ENCODE measurements at regions not wholly inside any gene's neighbourhood (a gene's known extent, or its start where the extent isn't known, plus 50 kb on each side); places are given as distances from the start of the nearest gene placed in this dataset.

GRCh38 chr12:93299262-93299846 is 78.4 kb upstream of the NUDT4 start:
- no peak for DNase-seq (ENCODE audit: low read depth in 2 of 2)

GRCh38 chr12:93300611-93301021 is 77.1 kb upstream of the NUDT4 start:
- DNase-seq (ENCODE audit: low read depth in 2 of 2) = no peak

GRCh38 chr12:93302331-93303229 is 75.1 kb upstream of the NUDT4 start:
- no peak for DNase-seq (ENCODE audit: low read depth in 2 of 2)

GRCh38 chr12:93306636-93307035 is 71.1 kb upstream of the NUDT4 start:
- no peak for DNase-seq (ENCODE audit: low read depth in 2 of 2)

DNA sequence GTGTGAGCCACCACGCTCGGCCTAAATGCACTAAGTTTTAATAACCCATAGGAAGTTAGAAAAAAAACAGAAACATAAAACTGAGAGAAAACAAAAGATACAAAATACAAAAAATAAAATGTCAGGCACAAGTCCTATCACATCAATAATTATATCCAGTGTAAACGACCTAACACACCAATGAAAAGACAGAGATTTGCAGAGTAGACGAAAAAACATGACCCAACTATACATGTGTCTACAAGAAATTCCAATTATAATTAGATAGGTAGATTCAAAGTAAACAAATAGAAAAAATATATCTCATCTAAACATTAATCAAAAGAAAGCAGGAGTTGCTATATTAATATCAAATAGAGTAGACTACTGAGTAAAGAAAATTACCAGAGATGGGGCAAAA is 69.4 kb upstream of the NUDT4 start:
- no peak for DNase-seq (ENCODE audit: low read depth in 2 of 2)

DNA sequence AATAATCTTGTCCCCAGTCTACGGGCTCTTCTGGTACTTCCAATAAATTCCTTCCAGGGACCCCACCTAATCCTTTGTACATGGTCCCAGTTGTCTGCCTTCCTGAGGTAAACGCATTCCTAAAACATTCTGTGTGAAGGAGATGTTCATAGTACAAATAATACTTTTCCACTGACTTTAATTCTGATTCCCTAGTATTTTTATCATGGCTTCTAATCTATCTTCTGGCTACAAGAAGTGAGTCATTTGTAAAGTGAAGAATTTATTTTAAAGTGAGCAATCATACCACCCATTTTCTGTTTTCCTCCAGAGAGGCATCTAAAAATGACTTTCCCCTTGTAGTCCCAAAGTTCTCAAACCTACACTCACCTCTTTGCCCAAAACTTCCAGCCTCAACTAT is 65.9 kb upstream of the NUDT4 start:
- no peak for DNase-seq (ENCODE audit: low read depth in 2 of 2)

- no peak for DNase-seq (ENCODE audit: low read depth in 2 of 2)
These were observed 63.6 kb upstream of the NUDT4 start for GRCh38 chr12:93314177-93314497.

DNA sequence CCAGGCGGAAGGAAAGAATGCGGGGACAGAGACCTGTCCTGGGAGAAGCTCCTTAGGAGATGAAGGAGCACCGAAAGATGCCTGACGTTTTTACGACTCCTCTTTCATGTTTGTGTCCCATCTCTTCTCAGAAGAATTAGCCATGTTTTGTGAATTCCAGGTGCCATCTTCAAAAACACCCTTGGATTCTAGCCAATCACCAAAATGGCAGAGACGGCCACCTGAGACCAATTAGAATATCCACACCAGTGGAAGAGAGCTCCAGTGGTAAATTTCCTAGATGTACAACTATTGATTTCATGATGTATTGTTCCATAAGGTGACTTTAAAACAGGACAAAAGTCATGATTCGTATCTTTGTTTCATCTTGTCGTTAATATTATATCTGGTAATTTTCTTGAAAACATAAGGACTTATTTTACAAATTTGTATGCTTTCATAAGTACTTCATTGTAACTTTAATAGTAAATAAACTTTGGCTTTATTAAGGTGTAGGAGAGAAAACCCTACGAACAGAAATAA is 62.3 kb upstream of the NUDT4 start:
- no peak for DNase-seq (ENCODE audit: low read depth in 2 of 2)

GRCh38 chr12:93315907-93316622 is 61.7 kb upstream of the NUDT4 start:
- DNase-seq (ENCODE audit: low read depth in 2 of 2) = no peak

- DNase-seq (ENCODE audit: low read depth in 2 of 2) = no peak
These were observed 61.1 kb upstream of the NUDT4 start for GRCh38 chr12:93316623-93316971.

DNA sequence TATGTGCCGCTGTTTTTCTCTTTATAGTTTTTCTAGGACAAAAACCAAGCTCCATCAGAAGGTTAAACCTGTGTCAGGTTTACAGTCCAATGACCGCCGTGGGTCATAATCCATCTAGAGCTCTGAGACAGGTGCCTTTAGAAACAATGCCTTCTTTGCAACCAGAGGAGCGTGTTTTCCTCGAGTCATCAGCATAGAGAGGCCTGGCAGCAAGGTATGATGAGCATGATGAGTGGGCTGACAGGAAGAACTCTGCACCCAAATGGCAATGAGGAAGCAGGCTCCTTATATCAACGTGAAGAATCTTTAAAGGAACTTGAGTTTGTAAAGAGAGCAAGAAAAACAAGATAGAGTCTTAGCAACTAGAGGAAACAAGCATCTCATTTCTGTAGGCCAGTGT is 60.5 kb upstream of the NUDT4 start:
- DNase-seq (ENCODE audit: low read depth in 2 of 2) = no peak

DNA sequence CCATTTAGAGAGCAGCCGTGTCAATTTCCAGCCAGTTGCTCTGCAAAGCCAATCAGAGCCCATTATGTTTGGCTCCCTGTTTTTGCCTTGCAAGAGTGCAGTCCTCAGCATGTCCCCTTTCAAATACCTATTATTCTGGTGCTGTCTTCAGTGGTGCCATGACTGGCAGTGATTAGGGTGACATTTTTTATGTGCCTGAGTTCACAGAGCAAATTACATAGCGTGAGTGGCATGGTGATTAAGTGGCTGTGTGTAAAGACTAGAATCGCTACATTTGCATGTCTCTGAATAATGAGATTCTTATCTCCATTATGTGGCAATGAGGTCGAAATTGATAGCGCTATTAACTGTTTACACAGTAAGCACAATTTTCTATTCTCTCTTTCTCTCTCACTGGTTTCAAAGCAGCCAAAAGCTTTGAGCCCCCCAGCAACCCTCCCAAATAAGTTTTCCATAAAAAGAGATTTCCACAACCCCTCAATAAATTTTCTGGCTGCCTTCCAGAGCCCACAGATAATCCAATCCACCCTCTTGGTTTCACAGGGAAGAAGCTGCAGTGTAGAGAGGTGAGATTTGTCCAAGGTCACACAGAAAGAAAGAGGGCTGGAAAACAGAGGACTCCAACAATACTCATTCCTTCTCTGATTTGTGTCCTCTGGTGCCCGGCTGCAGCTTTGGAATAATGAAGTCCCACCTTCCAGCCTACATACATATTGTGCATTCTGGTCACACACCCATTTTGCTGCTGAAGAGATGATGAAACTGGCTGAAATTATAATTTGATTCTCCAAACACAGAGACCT is 58.8 kb upstream of the NUDT4 start:
- no peak for DNase-seq (ENCODE audit: low read depth in 2 of 2)

DNA sequence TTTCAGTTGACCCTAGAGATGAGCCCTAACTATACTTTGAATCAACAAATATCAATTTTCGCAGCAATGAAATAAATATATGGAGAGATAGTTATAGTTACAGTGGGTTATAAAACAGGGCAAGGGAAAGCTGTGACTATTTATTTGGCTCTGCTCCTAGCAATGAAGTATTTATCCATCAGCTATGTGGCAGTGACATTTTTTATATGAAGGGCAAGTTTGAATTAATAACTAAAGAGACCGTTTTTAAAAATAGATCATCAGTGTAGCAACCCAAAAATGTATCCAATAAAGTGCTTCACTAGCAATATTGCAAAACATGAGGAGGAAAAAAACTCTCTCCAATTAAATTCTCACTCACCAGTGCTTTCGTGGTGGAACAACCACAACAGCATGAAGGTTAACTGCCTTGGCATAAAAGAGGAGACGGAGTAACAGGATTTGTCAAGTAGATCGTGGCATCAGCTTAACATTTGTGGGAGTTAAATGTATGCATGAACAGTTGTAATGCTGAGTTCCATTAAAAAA is 58.1 kb upstream of the NUDT4 start:
- DNase-seq (ENCODE audit: low read depth in 2 of 2) = no peak

DNA sequence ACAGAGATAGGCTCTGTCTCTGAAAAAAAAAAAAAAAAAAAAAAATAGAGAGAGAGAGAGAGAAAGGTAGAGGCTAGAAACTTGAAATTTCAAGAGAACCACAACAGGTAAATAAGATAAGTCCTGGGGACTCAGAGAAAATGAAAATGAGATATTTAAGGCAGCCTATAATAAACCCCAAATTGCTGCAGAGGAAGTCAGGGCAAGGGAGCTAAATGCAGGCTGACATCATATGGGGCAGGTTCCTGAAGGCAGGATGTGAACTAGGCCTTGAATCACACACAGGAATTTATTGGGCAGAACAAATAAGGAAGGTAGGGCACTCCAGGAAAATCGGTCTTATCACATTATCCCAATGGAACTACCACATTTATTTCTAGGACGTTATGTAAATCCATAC is 54.9 kb upstream of the NUDT4 start:
- DNase-seq (ENCODE audit: low read depth in 2 of 2) = no peak

GRCh38 chr12:93323625-93324329 is 53.9 kb upstream of the NUDT4 start:
- DNase-seq (ENCODE audit: low read depth in 2 of 2) = no peak

DNA sequence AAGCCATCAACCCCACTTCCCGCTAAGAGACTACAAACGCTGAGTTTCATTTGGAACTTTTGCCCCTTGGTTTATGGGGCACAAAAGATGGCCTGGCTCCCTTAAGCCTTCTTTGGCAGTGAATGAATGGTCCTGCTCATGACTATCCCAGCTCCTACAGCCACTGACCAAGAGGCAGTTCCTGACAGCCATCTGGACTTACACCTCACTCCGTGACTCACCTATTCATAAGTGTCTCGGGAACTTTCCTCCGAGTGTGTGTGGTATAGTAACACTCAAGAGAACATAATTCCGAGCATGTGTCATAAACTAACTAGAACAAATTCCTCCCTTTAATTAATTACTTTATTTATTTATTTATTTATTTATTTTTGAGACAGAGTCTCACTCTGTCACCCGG is 51.9 kb upstream of the NUDT4 start:
- DNase-seq (ENCODE audit: low read depth in 2 of 2) = no peak

Measured in activated CD4-positive, alpha-beta T cell treated with anti-CD3 and anti-CD28 coated beads for 24 hours (primary cell).